Uterus (tissue), 2 donors: ENCODE measurements at regions not wholly inside any gene's neighbourhood (a gene's known extent, or its start where the extent isn't known, plus 50 kb on each side); places are given as distances from the start of the nearest gene placed in this dataset.

ENCODE experiments used
- CTCF ChIP-seq, 4 experiments: fragments of 200-600 bp in 2 of 4; fragments of 450-650 bp in 2 of 4; sonication (generic) in 2 of 4; IDR thresholded peaks; one replicate each; pipeline ENCODE4 v1.5.1; 2016 to 2019; ENCODE audit warnings: antibody characterized with exemption in 4 of 4, mild to moderate bottlenecking in 2 of 4, moderate library complexity in 1 of 4
- POLR2A ChIP-seq, 2 donors: fragments of 450-650 bp; IDR thresholded peaks; one replicate each; pipeline ENCODE4 v1.6.1; 2016; ENCODE audit warnings: antibody characterized with exemption in 2 of 2, mild to moderate bottlenecking in 1 of 2, moderate library complexity in 1 of 2

- TF ChIP-seq CTCF (IDR thresholded peaks at IDR 0.05), result no peak
- no peak for TF ChIP-seq POLR2A (IDR thresholded peaks at IDR 0.05)
These were observed 954.1 kb downstream of the AACS start for GRCh38 chr12:126019385-126019784.
